ENCODE measurements at regions not wholly inside any gene's neighbourhood (a gene's known extent, or its start where the extent isn't known, plus 50 kb on each side); places are given as distances from the start of the nearest gene placed in this dataset.

DNA sequence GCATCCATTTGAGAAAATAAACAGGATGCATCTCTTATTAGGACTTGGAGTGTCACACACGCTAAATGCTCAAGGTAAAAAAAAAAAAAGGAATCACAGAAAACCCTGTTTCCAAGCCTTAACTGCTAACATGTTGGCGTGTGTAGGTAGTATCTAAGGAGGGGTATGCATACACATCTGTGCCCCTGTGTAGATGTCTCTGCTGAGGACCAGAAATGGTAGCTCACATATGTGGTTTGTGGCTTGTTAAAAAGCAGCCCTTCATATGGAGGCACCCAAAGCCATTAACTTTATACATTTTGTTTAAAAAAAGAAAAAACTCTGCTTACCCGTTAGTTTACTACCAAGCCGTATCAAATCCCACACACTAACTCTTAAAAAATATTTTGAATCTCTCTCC is 314.1 kb downstream of the SNAPC1 start:
- TF ChIP-seq, protein P1, sequence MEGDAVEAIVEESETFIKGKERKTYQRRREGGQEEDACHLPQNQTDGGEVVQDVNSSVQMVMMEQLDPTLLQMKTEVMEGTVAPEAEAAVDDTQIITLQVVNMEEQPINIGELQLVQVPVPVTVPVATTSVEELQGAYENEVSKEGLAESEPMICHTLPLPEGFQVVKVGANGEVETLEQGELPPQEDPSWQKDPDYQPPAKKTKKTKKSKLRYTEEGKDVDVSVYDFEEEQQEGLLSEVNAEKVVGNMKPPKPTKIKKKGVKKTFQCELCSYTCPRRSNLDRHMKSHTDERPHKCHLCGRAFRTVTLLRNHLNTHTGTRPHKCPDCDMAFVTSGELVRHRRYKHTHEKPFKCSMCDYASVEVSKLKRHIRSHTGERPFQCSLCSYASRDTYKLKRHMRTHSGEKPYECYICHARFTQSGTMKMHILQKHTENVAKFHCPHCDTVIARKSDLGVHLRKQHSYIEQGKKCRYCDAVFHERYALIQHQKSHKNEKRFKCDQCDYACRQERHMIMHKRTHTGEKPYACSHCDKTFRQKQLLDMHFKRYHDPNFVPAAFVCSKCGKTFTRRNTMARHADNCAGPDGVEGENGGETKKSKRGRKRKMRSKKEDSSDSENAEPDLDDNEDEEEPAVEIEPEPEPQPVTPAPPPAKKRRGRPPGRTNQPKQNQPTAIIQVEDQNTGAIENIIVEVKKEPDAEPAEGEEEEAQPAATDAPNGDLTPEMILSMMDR (conservative IDR thresholded peaks at IDR 0.05 in 1 of 2, IDR thresholded peaks at IDR 0.05 in 1 of 2; ENCODE audit: low read depth in 1 of 2, low read length in 2 of 2), result no peak
- no peak for TF ChIP-seq EZH2 (IDR thresholded peaks at IDR 0.05; ENCODE audit: low read length, missing control alignments)

All from fibroblast of lung (primary cell).